Fibroblast of villous mesenchyme (primary cell): ENCODE measurements at regions not wholly inside any gene's neighbourhood (a gene's known extent, or its start where the extent isn't known, plus 50 kb on each side); places are given as distances from the start of the nearest gene placed in this dataset.

Experiments used
- DNase-seq: peaks from one replicate; pipeline ENCODE4 v3.0.0-alpha.2; 2010; ENCODE audit warnings: low read depth
- H3K4me3 ChIP-seq: 2 replicates; pipeline ENCODE4 v1.5.1; 2011; ENCODE audit warnings: low read depth, mild to moderate bottlenecking, low read length
- CTCF ChIP-seq: IDR thresholded peaks from 2 replicates; pipeline ENCODE4 v1.5.1; 2012; ENCODE audit warnings: low read depth, mild to moderate bottlenecking, low read length; ENCODE audit not compliant: insufficient read depth

GRCh38 chr4:159012381-159012780 is 90.5 kb upstream of the RAPGEF2 start:
- H3K4me3 ChIP-seq = no peak overlapping the region
- no peak for TF ChIP-seq CTCF
- no peak for DNase-seq

DNA sequence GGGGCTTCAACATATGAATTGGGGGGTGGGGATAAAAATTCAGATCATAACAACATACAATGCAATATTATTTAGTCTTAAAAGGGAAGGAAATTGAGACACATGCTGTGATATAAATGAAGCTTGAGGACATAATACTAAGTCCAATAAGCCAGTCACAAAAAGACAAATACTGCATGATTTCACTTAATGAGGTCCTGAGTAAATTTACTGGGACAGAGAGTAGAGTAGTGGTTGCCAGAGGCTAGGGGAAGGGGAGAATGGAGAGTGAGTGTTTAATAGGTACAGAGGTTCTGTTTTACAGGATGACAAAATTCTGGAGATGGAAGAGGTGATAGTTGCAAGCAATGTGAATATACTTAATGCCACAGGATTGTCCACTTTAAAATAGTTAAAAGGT is 89.2 kb upstream of the RAPGEF2 start:
- no peak for TF ChIP-seq CTCF
- no peak overlapping the region for H3K4me3 ChIP-seq
- DNase-seq = no peak

- TF ChIP-seq CTCF = no peak
- H3K4me3 ChIP-seq = no peak overlapping the region
- peak; percentile 19 for DNase-seq
Measured at GRCh38 chr4:159014859-159015258, 88.0 kb upstream of the RAPGEF2 start.

DNA sequence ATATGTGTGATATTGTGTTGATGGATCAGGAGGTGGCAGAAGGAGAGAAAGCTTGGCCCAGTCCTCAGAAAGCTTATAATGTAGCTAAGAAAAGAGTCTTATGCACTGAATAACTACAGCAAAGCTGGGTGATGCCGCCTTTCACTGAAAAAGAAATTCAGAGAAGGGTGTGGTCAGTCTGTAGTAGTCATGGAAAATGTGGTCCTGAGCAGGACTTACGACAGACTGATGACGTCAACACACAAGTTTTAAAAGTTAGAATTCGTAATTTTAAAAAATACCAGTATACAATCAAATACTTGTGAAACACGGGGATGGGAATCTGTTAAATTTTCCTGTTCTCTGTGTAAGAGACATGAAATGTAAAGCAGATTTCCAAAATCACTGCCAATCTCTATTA is 87.0 kb upstream of the RAPGEF2 start:
- no peak overlapping the region for H3K4me3 ChIP-seq
- DNase-seq = peak; percentile 23
- no peak for TF ChIP-seq CTCF

- H3K4me3 ChIP-seq = no peak overlapping the region
- peak; percentile 25 for TF ChIP-seq CTCF
- peak; percentile 22 for DNase-seq
Measured at GRCh38 chr4:159016593-159017024, 86.3 kb upstream of the RAPGEF2 start.

DNA sequence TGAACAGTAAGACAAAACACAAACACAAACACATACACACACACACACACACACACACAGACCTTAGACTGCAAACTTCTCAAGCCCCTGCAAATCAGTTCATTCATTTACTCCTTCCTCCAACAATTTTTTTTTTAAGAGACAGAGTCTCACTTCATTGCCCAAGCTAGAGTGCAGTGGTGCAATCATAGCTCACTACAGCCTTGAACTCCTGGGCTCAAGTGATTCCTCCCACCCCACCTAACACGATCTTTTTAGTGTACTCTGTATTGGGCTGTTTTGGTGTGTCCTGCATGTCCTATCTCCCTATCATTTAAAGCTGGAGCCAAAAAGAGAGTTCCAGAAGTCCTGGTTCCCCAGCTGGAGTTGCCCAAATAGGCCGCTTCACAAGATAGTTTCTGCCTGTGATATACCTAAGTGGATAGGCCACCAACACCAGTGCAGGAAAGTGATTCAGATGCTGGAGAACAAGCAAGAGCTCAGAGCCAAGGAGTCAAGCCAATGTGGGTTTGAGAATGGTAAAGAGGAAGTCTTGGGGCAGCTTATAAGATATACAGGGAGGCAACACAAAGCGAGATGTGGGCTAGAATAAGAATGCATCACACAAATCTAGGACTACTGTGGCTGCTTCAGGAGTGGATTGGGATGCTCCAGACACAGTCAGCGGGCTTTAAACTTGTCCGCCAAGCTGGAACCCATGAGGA is 85.4 kb upstream of the RAPGEF2 start:
- no peak for DNase-seq
- TF ChIP-seq CTCF = no peak
- H3K4me3 ChIP-seq = no peak overlapping the region
